Smooth muscle cell (in vitro differentiated cells): ENCODE measurements at regions not wholly inside any gene's neighbourhood (a gene's known extent, or its start where the extent isn't known, plus 50 kb on each side); places are given as distances from the start of the nearest gene placed in this dataset.

Experiments used
- DNase-seq: peaks from one replicate; lab custom pipeline; 2025; ENCODE audit not compliant: unreplicated experiment; lab: John Stamatoyannopoulos, UW
- H2AFZ ChIP-seq: fragments of 200-600 bp; sonication (generic); 2 replicates; pipeline ENCODE4 v1.6.0; 2016; ENCODE audit warnings: antibody characterized with exemption, low read depth, mild to moderate bottlenecking
- H3F3A ChIP-seq: fragments of 200-600 bp; sonication (generic); 2 replicates; pipeline ENCODE4 v1.6.0; 2017; ENCODE audit warnings: antibody characterized with exemption, low read depth
- H3K27ac ChIP-seq: fragments of 200-600 bp; sonication (generic); 2 replicates; pipeline ENCODE4 v1.5.1; 2016; ENCODE audit warnings: low read depth, mild to moderate bottlenecking
- H3K27me3 ChIP-seq: fragments of 200-600 bp; sonication (generic); 2 replicates; pipeline ENCODE4 v1.6.1; 2016; ENCODE audit warnings: low read depth, mild to moderate bottlenecking
- H3K36me3 ChIP-seq: fragments of 200-600 bp; sonication (generic); 2 replicates; pipeline ENCODE4 v1.5.1; 2016; ENCODE audit warnings: low read depth
- H3K4me1 ChIP-seq: fragments of 200-600 bp; sonication (generic); 2 replicates; pipeline ENCODE4 v1.5.1; 2016; ENCODE audit warnings: low read depth
- H3K4me2 ChIP-seq: fragments of 200-600 bp; sonication (generic); 2 replicates; pipeline ENCODE4 v1.6.0; 2016; ENCODE audit warnings: mild to moderate bottlenecking
- H3K4me3 ChIP-seq: fragments of 200-600 bp; sonication (generic); 2 replicates; pipeline ENCODE4 v1.5.1; 2016; ENCODE audit warnings: mild to moderate bottlenecking
- H3K79me2 ChIP-seq: fragments of 200-600 bp; sonication (generic); 2 replicates; pipeline ENCODE4 v1.6.0; 2016; ENCODE audit warnings: low read depth, mild to moderate bottlenecking
- H3K9ac ChIP-seq: fragments of 200-600 bp; sonication (generic); 2 replicates; pipeline ENCODE4 v1.6.0; 2016; ENCODE audit warnings: low read depth
- H3K9me3 ChIP-seq: fragments of 200-600 bp; sonication (generic); replicated peaks from 2 replicates; pipeline ENCODE4 v1.5.1; 2016; ENCODE audit warnings: low read depth
- H4K20me1 ChIP-seq: fragments of 200-600 bp; sonication (generic); 2 replicates; pipeline ENCODE4 v1.6.0; 2016; ENCODE audit warnings: low read depth
- WGBS: methylation state at CpG from one replicate; pipeline ENCODE4 v1.1.7; 2016; ENCODE audit warnings: low lambda C conversion rate; 5-methylcytosine and 5-hydroxymethylcytosine counted together
- TF ChIP-seq, protein P1 (sequence below): fragments of 200-600 bp; sonication (generic); IDR thresholded peaks from 2 replicates; pipeline ENCODE4 v1.5.1; 2017; ENCODE audit warnings: borderline replicate concordance, mild to moderate bottlenecking, antibody characterized with exemption; ENCODE audit not compliant: insufficient read depth, poor library complexity, severe bottlenecking

DNA sequence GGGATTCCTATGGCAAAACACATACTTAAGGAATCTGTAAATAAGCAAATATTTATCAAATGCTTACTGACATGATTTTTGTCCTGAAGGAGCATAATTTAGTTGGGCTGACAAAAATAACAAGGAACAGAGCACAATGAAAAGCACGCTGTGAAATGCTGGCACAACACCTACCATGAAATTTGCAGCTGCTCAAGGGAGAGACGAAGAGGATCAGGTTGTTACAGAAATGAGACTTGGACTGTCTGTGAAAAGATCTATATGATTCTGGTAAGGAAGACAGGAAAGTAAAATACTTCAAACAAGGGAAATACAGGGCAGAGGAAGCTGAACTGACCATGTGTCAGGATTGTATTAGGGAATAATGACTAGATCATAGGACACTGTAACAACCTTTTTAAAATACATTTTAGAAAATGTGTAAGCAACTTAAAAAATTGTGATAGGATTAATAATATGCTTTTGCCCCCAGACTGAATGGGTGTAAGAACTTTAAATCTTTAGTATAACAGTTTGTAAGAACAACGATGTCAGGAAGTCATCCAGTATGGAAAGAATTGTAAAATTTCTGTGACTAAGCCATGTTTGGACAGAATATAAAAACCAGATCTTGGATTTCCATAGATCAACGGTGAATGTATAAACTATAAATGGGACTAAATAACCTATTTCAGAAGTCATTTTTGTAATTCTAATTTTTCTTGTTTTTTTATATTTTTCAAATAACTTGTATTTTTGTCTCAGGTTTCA lies 1556.0 kb downstream of the EFNB2 start:
- TF ChIP-seq, protein P1, sequence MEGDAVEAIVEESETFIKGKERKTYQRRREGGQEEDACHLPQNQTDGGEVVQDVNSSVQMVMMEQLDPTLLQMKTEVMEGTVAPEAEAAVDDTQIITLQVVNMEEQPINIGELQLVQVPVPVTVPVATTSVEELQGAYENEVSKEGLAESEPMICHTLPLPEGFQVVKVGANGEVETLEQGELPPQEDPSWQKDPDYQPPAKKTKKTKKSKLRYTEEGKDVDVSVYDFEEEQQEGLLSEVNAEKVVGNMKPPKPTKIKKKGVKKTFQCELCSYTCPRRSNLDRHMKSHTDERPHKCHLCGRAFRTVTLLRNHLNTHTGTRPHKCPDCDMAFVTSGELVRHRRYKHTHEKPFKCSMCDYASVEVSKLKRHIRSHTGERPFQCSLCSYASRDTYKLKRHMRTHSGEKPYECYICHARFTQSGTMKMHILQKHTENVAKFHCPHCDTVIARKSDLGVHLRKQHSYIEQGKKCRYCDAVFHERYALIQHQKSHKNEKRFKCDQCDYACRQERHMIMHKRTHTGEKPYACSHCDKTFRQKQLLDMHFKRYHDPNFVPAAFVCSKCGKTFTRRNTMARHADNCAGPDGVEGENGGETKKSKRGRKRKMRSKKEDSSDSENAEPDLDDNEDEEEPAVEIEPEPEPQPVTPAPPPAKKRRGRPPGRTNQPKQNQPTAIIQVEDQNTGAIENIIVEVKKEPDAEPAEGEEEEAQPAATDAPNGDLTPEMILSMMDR: no peak
- no peaks in the 10 kb centered on the region for H3K9me3 ChIP-seq
- no peaks in the 10 kb centered on the region for H3F3A ChIP-seq
- 81% methylated on average over 4 of the region's 4 CpGs for WGBS
- no peaks in the 10 kb centered on the region for H3K4me1 ChIP-seq
- peaks cover 5% of the 10 kb centered on the region for H3K27me3 ChIP-seq
- no peak overlapping the region for H3K4me3 ChIP-seq
- H3K27ac ChIP-seq: no peak overlapping the region
- no peak for DNase-seq
- no peaks in the 10 kb centered on the region for H3K36me3 ChIP-seq
- no peaks in the 10 kb centered on the region for H3K79me2 ChIP-seq
- H3K9ac ChIP-seq: no peak overlapping the region
- H2AFZ ChIP-seq: peak overlapping the region; percentile 11
- no peaks in the 10 kb centered on the region for H4K20me1 ChIP-seq
- H3K4me2 ChIP-seq: no peak overlapping the region

DNA sequence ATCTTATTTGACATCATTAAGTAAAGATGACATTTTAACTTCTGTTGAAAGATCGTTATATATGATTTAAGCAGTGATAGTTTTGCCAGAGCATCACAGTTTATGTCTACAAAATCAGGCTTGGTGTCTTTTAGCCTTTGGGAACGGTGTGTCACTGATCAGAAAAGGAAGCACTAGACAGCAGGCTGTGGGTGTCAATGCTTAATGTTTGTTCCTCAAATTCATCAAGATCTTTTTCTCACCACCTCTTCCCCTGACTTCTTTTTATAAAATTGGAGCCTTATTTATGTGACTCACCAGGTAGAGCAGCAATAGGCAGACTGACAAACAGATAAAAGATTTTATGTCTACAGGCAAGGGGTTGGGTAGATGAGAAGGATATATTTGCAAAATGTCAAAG lies 1558.5 kb downstream of the EFNB2 start:
- Histone ChIP-seq H3F3A (no peaks in the 10 kb centered on the region), H3K36me3 (no peaks in the 10 kb centered on the region), H3K4me2 (no peak overlapping the region), H3K27ac (no peak overlapping the region), H3K4me1 (no peaks in the 10 kb centered on the region), H2AFZ (no peak overlapping the region), H3K4me3 (no peak overlapping the region), H3K9ac (no peak overlapping the region), H3K27me3 (peaks cover 5% of the 10 kb centered on the region), H3K9me3 (no peaks in the 10 kb centered on the region), H3K79me2 (no peaks in the 10 kb centered on the region), H4K20me1 (no peaks in the 10 kb centered on the region)
- TF ChIP-seq, protein P1: no peak
- WGBS: 84% methylated on average over 2 of the region's 2 CpGs
- no peak for DNase-seq

DNA sequence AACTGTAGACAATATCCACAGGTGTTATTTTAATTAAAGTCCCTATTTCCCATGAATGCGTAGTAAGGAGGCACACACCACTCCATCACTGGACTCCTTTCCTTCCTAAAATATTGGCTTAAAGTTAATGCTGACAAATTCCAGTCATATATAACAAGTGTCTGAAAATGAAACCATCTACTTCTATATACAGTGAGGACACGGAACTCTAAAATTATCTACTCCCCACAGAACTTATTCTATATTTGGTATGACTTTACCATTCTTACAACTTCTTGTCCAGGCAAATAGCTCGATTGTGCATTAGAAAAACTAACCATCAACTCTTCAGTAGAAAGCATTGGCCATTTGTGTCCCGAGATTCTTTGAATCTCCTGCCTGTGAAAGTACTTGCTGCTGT lies 1560.2 kb downstream of the EFNB2 start:
- Histone ChIP-seq H3K27ac (no peak overlapping the region), H3K79me2 (no peaks in the 10 kb centered on the region), H2AFZ (no peak overlapping the region), H3K4me1 (no peaks in the 10 kb centered on the region), H3K9me3 (no peaks in the 10 kb centered on the region), H3K36me3 (no peaks in the 10 kb centered on the region), H4K20me1 (no peaks in the 10 kb centered on the region), H3K27me3 (peaks cover 5% of the 10 kb centered on the region), H3K4me3 (no peak overlapping the region), H3K9ac (no peak overlapping the region), H3F3A (no peaks in the 10 kb centered on the region), H3K4me2 (no peak overlapping the region)
- no peak for DNase-seq
- TF ChIP-seq, protein P1: no peak
- WGBS: 63% methylated on average over 4 of the region's 4 CpGs

DNA sequence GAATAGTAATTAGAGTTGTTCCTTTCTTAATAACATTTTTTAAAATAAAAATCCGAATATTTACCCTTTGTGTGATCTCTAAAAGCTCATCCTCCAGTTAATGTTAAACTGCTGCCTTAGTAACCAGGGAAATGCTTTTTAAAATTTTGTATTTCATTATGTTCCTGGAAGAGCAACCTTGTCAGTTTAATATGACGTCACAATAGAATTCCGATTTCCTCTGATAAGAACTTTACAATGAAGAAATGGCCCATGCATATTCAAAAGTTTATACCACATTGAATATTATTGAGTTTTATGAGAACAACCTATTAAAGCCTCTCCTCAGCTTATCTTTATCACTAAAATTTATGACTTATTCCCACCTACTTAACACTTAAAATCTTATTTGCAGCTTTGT lies 1566.6 kb downstream of the EFNB2 start:
- no peaks in the 10 kb centered on the region for H3F3A ChIP-seq
- no peaks in the 10 kb centered on the region for H3K36me3 ChIP-seq
- no peak overlapping the region for H3K9ac ChIP-seq
- H3K9me3 ChIP-seq: no peaks in the 10 kb centered on the region
- H3K4me1 ChIP-seq: no peaks in the 10 kb centered on the region
- 90% methylated on average over 3 of the region's 3 CpGs for whole genome bisulfite sequencing
- H2AFZ ChIP-seq: no peak overlapping the region
- H3K27ac ChIP-seq: no peak overlapping the region
- H3K4me2 ChIP-seq: no peak overlapping the region
- no peak for DNase-seq
- H3K4me3 ChIP-seq: no peak overlapping the region
- TF ChIP-seq, protein P1: no peak
- no peaks in the 10 kb centered on the region for H4K20me1 ChIP-seq
- H3K79me2 ChIP-seq: no peaks in the 10 kb centered on the region
- H3K27me3 ChIP-seq: no peaks in the 10 kb centered on the region
